Brain pericyte (primary cell): ENCODE measurements at regions not wholly inside any gene's neighbourhood (a gene's known extent, or its start where the extent isn't known, plus 50 kb on each side); places are given as distances from the start of the nearest gene placed in this dataset.

Experiments
- DNase-seq: peaks from one replicate; pipeline ENCODE4 v3.0.0-alpha.2; 2012; ENCODE audit warnings: low read depth, low spot score

DNA sequence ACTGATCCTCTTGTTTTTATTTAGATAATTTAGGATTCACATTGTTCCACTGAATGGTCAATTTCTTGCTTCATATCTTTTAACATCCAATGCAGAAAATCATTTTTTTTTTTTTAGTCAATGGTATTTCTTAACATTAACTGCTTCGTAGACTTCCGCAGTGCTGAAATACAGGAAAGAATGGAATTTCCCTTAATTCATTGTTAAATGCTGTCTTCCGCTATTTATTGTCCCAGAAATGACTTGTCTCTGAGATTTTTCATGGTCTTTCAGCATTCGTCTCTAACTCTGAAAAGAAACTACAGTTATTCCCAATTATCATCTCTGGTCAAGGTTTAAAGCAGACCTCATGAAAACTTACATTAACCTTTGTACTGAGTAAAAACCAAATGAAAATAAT is 1029.1 kb upstream of the MANEA start:
- no peak for DNase-seq

DNA sequence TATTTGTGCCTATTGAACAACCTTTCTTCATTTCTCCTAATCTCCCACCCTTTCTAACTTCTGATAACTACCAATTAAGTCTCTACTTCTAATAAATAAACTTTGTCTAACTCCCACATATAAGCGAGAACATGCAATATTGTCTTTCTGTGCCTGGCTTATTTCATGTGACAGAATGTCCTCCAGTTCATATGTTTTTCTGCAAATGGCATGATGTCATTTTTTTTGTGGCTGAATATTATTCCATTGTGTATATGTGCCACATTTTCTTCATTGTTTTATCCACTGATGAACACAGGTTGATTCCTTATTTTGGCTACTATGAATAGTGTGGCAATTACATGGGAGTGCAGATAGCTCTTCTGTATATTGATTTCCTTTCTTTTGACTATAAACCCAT is 1041.5 kb upstream of the MANEA start:
- DNase-seq: no peak

DNA sequence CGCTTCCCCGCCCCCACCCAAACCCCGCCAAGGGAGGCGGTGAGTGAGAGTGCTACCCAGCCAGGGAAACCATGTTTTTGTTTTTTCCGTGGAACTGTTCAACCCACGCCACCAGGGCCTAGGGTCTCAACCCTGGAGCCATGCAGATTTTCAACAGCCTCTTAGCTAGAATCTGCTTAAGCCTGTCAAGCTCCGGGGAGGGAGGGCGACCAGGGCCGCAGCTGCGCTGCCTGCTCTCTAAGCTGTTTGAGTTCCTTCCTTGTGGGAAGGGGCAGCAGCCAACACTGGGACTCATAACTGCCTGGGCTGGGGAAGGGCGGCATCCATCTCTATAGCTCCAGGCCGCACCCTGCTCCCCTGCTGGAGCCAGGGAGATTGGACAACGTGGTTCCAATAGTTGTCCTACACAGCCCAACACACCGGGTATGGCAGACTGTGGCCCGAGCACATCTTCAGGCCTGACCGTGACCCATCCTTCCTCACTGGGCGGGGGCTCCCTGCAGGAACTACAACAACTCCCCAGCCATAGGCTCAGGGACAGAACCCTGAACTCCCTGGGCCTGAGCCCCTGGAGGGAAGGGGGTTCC is 1065.7 kb upstream of the MANEA start:
- no peak for DNase-seq

DNA sequence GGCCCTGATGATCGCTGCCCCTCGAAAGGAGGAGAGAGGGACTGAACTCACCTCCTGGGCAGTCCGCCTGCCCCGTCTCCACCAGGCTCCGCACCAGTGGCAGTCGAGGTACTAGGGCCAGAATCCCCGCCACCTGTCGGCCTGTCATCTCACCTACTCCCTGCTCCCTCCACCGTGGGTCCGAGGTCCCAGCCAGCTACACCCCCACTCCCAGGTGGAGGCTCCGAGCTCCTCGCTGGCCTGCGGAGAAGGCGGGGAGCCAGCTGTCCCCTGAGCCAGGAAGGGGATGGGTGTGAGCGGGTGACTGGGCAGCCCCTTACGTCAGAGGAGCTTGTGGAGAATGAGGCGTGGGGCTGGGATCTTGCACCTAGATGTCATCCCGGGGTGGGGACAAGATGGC is 1066.5 kb upstream of the MANEA start:
- no peak for DNase-seq

DNA sequence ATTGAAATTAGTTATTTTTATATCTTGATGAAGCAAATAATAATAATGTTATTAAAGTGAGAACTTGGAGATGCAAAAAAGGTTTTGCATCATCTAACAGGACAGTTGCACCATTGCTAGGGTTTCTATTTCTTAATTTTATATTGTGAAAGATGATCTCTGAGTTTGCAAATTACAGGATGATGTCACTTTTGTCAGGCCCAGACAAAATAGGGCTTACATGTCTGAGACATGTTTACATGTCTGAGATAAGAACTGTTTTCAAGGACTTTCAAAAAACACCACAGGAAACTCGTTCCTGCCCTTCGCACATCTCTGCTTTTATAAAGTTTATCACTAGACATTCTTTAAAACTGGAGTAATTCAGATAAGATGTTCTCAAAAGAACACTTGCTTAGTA is 1075.8 kb upstream of the MANEA start:
- DNase-seq: no peak

DNA sequence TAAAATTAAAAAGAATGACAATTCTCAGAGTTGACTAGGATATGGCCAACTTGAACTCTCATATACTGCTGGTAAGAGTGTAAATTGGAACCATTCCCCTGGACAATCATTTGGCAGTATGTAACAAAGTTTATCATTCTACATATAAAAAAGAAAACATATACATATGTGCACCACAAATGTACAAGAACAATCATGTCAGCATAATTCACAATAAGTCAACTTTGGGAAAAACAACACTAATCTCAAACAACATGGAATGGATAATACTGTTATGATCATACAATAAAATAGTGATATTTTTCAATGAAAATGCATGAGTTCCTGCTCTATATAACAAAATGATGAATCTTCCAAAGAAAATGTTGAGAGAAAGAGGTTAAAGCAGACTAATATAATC is 1078.7 kb upstream of the EPHA7 start:
- DNase-seq: no peak

DNA sequence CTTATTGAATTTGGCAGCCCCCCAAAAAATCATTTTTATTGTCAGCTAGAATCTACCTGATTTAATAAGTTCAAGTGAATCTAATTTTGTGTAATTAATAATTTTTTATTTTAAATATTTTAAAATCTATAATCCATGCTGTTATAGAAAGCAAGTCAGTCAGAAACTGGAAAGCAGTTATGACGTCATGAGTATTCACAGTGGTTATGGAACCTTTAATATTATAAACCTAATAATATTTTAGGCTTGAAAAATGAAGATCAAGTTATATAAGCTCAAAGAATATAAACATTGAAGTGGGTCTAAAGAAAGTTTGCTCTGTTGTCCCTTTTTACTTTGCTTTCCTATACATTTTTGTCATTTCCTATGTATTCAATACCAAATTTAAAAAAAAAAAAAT is 1075.1 kb upstream of the EPHA7 start:
- no peak for DNase-seq

DNA sequence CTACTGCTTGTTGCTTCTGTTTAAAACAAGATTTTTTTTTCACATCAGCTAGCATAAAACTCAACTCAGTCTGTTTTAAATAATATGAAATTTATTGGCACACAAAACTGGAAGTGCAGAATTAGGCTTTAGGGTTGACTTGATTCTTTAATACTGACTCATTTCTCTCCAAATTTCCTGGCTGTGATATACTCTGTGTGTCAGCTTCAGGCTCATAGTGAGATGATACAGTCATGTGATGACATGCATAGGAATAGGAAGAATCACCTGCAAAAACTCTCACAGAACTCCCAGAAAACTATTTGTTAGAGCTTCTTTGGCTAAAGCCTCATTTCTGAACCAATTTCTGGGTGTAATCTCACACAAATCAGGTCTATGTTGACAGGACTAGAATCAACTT is 1068.0 kb upstream of the EPHA7 start:
- no peak for DNase-seq

DNA sequence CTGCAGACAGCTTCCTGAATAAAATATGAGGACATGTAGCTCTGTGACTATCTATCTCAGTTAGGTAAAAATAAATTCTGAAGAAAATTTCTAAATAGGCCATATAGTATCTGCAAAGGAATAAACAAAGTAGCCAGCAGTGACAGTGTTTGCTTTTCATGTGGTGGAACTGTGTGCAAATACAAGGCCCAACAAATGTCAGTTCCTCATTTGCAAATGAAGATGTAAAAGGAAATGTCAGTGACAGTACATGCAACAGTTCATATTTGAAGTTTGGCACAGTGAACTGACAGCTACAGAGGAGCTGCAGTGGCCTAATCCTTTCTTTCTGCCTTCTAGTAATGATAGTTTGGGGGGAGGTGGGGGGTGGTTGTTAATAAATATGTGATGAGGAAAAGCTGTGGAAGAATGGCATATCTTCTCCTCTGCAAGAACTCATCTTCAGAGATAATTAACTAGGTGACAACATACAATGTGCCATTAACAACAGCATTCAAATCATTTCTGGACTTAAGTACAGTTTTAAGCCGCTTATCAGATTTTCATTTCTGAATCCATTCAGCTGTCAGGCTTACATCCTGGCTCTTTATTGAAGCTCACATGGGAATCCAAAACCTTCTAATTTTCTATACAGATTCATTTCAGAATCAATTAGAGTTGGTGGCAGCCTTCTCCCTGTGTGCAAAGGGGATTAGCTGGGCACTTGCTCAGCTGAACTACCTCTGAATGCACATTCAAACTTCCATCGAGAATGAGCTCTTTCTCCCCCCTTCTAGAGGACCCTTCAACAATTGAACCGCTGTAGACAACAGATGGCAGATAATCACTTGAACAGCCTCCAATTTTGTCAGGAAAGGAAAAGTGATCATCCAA is 1059.0 kb upstream of the EPHA7 start:
- no peak for DNase-seq

DNA sequence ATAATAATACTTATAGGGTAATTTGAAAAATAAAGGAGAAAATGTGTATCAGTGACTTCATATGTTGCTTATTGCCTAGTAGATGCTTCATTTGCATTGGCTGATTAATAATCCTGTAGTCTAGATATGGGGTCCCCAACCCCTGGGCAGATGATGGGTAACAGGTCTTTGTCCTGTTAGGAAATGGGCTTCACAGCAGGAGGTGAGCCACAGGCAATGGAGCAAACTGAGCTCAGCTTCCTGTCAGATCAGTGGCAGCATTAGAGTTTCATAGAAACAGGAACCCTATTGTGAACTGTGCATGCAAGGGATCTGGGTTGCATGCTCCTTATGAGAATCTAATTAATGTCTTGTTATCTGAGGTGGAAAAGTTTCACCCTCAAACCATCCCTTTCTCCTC is 1049.5 kb upstream of the EPHA7 start:
- no peak for DNase-seq

DNA sequence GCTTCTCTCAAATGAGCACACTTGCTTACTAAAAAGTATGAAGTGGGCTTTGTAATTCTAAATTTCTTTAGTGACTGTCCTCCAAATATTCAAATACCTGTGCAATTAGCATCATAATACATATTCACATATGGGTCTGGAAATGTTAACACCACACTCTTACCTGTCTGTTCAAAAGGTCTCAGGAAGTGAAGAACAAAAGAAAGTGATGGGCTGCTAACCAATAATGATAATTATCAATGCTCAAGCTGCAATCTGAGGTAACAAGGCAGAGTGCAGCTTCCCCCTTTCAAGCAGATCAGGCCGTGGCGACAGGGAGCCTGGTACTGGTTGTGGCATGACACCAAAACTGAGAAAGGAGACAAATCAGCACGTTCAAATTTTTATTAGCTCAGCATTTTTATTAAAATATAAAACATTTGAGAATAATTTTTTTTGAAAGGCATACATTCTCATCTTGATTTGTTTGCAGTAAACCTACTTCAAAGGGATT is 1044.7 kb upstream of the EPHA7 start:
- no peak for DNase-seq

DNA sequence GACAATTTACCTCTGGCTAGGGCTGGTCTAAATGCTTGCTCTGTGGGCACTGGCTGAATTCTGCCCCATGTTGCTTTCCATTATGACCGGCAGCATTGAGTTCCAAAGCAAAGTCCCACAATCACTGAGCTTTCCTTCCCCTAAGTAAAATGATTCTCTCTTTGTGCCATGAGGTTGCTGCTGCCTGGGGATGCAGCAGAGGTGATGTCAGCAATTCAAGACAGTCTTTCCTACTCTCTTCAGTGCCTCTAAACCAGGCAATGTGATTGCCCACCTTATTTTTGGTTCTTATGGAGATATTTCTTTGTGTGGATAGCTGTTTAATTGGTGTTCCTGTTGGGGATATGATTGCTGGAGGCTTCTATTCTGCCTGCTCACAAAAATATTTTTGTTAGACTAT is 1043.9 kb upstream of the EPHA7 start:
- DNase-seq: no peak

DNA sequence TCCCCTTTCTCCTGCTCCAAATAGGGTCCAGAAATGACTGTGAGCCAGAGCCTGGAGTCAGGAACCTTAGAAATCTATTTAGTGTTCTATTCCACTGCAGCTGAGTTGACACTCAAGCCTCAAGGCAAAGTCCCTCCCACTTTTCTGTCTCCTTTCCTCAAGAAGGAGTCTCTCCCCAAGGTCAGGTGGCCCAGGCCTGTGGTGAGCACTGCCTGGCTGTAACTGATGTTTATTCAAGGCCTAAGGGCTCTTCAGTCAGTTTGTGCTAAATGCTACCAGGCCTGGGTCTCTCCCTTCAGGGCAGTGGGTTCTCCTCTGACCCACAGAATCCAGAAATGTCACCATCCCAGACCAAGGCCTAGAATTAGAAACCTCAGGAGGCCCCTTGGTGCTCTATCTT is 1042.9 kb upstream of the EPHA7 start:
- no peak for DNase-seq

DNA sequence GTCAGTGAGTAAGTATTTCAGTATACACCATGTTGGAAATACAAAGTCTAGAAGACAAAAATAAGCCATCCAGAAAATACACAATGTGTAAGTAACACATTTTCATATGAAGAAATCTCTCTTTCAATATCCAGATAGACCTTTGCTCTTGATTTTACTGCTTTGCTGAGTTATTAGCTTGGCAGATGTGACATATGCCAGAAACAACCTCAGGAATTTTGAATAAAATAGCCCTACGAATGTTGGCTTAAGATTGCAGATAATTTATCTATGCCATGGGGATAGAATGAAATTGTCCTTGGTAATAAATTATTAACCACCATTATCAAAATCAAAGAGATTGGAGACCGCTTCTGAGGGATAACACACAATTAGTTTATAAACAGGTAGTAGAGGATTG is 1036.9 kb upstream of the EPHA7 start:
- no peak for DNase-seq

DNA sequence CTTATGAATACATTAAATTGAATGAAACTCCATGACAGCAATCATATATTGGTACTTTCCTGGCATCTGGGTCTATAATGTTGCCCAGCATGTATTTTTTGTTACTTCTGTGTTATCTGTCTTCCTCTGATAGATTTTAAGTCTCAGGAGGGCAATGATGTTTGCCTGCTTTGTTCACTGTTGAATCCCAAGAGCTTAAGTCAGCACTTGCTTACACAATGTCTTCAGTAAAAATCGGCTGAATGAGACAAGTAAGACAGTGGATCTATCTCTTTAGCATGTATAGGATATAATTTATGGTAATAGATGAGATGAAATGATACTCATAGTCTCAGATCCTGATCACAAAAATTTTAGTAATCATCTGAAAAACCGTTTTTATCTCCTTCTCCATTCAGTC is 1034.9 kb upstream of the EPHA7 start:
- no peak for DNase-seq

DNA sequence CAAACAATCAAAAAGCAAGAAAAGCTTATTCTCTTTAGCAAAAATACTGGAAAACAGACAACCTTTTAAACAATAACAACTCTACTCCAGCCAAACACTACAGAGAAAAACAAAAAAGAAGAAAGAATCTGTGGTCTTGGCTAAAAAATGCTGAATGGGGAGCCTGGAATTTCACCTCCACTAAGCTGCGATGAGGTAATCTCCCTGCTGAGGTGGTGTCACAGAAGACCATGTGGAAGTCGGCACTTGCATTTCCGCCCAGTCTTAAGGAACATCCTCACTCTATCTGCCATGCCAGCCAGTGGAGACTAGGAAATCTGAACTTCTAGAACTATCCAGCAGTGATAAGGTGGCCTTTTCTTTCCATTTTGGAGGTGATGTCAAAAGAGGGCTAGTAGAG is 1026.8 kb upstream of the EPHA7 start:
- DNase-seq: no peak

DNA sequence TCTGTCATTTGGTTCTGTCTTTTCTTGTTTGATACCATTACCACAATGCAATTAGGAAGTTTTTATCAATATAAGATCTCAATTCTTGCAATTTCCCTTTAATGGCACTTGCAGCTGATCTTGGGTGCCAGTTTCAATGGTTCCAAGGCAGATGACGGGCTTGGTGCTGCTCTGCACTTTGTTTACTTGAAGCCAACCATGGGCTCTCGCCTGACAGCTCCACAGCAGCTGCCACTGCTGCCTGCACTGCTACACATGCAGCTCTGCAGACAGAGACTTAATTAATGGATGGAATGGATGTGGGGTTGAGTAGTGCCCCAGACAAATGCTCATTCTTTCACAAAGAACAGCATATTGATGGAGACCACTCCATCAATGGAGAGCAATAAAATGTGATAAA is 1024.3 kb upstream of the EPHA7 start:
- no peak for DNase-seq

DNA sequence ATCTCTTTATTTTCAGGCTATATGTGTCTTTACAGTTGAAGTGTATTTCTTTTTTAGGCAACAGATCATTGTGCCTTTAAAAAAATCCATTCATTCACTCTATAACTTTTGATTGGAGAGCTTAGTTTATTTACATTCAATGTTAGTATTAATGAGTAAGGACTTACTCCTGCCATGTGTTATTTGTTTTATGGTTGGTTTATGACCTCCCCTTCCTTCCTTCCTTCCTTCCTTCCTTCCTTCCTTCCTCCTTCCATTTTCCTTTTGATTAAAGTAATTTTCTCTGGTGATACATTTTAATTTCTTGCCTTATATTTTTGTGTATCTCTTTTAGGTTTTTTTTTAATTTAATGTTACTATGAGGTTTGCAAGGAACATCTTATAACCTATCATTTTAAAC is 1005.3 kb upstream of the EPHA7 start:
- DNase-seq: no peak

DNA sequence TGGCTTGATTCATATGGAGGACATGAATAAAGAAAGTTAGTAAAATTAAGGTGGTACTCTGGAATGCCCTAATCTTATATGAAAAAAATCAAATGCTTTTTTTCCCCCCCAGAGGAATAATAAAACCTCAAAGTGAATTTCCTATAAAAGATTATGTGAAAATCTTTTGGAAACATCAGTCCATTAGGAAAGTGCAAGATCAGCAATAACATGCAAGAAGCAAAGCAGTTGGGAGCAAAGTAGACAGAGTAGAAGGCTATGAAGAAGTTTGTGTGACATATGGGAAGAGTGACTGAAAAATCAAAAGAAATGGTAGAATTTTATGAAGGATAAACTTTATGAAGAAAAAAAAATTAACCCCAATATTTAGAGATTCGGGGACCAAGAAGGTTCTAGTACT is 998.0 kb upstream of the EPHA7 start:
- no peak for DNase-seq

DNA sequence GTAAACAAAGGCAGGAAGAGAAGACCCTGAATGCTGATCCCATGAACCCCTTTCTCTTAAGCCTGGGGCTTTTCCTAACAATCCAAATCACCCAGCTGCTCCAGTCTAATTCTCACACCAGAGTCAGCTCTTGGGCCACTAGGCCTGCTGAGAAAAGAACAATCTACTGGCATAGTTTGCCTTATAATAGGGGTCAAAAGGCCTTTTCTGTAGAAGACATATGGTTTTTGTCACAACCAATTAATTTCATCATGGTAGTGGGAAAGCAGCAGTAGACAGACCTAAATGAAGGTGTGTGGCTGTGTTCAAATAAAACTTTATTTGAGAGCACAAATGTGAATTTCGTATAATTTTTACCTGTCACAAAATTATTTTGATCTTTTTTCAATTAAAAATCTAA is 994.7 kb upstream of the EPHA7 start:
- DNase-seq: no peak

DNA sequence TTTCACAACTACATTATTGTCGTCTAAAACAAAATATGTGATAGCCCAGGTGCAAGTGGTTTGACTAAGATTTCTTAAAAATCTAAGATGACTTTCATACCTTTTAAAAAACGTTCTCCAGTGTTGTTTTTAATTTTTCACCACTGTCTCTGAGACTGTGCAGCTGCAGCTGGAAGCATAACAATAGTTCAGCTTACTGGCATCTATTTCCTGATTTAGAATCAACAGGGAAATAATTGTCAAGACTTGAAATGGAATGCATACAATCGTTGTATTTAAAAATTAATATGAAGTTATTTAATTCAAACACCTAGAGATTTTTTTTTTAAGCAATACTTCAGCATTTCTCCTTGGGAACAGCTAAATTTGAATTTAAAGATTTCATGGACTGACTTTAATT is 982.0 kb upstream of the EPHA7 start:
- DNase-seq: no peak

DNA sequence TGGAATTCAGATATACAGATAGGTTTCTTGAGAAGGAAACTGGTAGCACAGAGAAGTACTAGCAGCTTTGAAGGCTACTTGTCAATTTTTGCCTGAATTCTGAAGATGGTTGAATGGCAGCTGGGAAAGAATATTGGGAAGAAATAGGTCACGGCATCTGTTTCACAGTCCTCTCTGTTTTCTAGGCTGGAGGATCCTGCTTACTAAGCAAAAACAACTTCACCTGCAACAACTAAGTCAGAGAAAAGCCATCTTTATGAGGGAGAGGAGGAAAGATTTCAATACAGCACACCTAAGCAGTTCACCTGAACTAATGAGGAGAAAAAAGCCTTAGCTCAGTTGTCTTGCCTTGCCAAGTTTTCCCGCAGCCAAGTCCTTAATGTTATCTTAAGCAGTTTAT is 975.5 kb upstream of the EPHA7 start:
- DNase-seq: no peak

DNA sequence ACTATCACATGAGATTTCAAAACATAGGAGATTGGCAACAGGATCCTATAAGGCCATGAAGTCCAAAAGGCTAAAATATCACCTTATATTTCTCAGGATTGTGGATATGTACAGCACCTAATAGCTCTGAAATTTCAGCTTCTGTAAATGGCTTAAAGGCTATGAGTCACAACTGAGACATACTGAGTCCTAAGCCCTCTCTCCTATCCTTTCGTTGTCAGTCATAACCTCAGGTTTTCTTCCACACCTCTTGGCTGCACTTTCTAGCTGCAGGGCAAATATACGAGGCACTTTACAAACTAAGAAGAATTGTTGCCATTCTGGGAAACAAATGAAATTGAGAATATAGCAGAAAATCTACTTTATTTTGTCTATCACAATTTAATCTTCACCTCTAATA is 969.9 kb upstream of the EPHA7 start:
- DNase-seq: no peak

DNA sequence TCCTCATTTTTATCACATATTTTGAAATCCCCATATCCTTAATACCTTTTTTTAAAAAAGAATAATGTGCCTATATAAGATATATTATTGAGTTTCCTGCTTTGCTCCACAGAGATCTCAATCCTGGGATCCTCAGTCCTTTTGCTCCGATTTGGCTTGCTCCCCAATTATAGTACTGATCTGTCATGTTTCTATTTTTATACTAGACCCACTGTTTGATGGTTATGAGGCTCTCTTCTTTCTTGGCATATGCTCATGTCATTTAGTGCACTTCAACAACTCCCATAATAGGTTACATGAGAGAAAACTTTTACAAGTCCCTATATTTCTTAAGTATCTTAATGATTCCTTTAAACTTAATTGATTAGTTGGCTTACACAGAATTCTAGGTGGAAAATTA is 958.5 kb upstream of the EPHA7 start:
- DNase-seq: no peak
